ENCODE measurements at regions not wholly inside any gene's neighbourhood (a gene's known extent, or its start where the extent isn't known, plus 50 kb on each side); places are given as distances from the start of the nearest gene placed in this dataset.

DNA sequence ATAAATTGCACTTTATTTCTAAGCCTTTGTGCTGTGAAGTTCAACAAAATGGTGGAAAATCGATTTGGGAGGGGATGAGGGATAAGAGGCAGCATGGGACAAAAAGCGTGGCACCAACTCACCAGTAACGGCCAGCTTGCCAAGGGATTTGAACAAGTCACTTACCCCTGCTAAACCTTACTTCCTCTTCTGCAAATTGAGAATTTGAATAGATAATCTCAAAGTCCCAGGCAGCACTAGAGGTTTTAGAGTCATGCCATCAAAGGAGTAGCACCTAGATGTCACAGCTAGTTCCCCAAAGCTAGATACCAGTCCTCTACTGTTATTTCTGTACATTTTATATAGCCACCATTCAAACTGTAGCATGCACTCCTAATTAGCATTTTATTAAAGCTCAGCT is 83.7 kb upstream of the VRK2 start:
- no peaks in the 10 kb centered on the region for H3K27me3 ChIP-seq
- H3K27ac ChIP-seq = no peak overlapping the region
- no peaks in the 10 kb centered on the region for H3K9me3 ChIP-seq
- H3K4me3 ChIP-seq = no peak overlapping the region
- TF ChIP-seq, protein P1, sequence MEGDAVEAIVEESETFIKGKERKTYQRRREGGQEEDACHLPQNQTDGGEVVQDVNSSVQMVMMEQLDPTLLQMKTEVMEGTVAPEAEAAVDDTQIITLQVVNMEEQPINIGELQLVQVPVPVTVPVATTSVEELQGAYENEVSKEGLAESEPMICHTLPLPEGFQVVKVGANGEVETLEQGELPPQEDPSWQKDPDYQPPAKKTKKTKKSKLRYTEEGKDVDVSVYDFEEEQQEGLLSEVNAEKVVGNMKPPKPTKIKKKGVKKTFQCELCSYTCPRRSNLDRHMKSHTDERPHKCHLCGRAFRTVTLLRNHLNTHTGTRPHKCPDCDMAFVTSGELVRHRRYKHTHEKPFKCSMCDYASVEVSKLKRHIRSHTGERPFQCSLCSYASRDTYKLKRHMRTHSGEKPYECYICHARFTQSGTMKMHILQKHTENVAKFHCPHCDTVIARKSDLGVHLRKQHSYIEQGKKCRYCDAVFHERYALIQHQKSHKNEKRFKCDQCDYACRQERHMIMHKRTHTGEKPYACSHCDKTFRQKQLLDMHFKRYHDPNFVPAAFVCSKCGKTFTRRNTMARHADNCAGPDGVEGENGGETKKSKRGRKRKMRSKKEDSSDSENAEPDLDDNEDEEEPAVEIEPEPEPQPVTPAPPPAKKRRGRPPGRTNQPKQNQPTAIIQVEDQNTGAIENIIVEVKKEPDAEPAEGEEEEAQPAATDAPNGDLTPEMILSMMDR (IDR thresholded peaks at IDR 0.05) = no peak
- TF ChIP-seq POLR2A (IDR thresholded peaks at IDR 0.05) = no peak
- intact Hi-C loops (cut with DNase I) = no loop called here
- no peak for DNase-seq
- no peak for ATAC-seq
- no peaks in the 10 kb centered on the region for H3K4me1 ChIP-seq
- no peaks in the 10 kb centered on the region for H3K36me3 ChIP-seq (replicated peaks in 1 of 2; ENCODE audit: insufficient read depth in 1 of 2, low read depth in 2 of 2)
- WGBS, 2 donors = 70 to 76% methylated on average over 3 of the region's 3 CpGs

DNA sequence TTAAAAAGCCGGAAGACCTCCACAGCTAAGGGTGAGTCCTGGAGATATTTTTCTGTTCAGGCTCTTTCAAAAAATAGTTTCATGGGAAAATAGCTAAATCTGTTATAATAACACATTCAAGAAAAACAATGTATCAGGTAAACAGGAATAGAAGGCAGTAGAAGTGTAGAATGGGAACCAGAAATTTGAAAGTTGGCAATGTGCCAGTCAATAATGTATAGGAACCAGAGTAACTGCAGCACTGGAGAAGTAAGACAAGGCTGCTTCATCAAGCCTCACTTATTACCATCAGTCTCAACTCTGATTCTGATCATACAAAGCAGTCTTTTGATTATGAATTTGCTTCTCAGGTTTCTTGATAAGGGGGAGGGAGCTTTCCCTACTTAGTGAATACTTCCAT is 81.4 kb upstream of the VRK2 start:
- DNase-seq (no peak), ATAC-seq (no peak)
- no peak overlapping the region for H3K27ac ChIP-seq
- no peaks in the 10 kb centered on the region for H3K9me3 ChIP-seq
- 100% methylated on average over 1 of the region's 1 CpG for WGBS, 2 donors
- TF ChIP-seq, protein P1 (IDR thresholded peaks at IDR 0.05) = no peak
- no peak for TF ChIP-seq POLR2A (IDR thresholded peaks at IDR 0.05)
- H3K4me3 ChIP-seq = no peak overlapping the region
- intact Hi-C loops (cut with DNase I) = no loop called here
- no peaks in the 10 kb centered on the region for H3K4me1 ChIP-seq
- no peaks in the 10 kb centered on the region for H3K27me3 ChIP-seq
- H3K36me3 ChIP-seq (replicated peaks in 1 of 2; ENCODE audit: insufficient read depth in 1 of 2, low read depth in 2 of 2) = no peaks in the 10 kb centered on the region

DNA sequence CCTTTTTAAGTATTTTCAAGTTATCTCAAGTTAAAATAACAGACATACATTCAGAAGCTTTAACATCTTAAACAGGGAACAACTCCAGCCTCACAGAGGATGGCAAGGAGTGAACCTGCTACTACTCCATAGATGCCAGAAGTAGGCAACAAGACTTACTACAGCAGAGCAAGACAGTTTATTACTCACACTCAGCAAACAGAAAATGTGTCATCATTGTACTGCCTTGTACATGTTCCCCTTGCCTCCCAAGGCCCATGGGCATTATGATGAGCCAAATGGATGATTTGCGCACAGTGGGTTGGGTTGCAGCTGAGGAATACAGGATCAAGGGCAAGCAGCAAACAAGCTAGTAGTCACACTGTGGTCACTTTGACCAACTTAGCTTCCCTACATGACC is 80.6 kb upstream of the VRK2 start:
- H3K27me3 ChIP-seq = no peaks in the 10 kb centered on the region
- no peak overlapping the region for H3K27ac ChIP-seq
- DNase-seq = no peak
- no peak overlapping the region for H3K4me3 ChIP-seq
- TF ChIP-seq, protein P1 (IDR thresholded peaks at IDR 0.05) = no peak
- no peak for TF ChIP-seq POLR2A (IDR thresholded peaks at IDR 0.05)
- 94 to 100% methylated on average over 1 of the region's 1 CpG for WGBS, 2 donors
- ATAC-seq = no peak
- H3K9me3 ChIP-seq = no peaks in the 10 kb centered on the region
- H3K4me1 ChIP-seq = no peaks in the 10 kb centered on the region
- H3K36me3 ChIP-seq (replicated peaks in 1 of 2; ENCODE audit: insufficient read depth in 1 of 2, low read depth in 2 of 2) = no peaks in the 10 kb centered on the region
- intact Hi-C loops (cut with DNase I) = no loop called here

- no peaks in the 10 kb centered on the region for H3K36me3 ChIP-seq (replicated peaks in 1 of 2; ENCODE audit: insufficient read depth in 1 of 2, low read depth in 2 of 2)
- H3K4me3 ChIP-seq = no peak overlapping the region
- TF ChIP-seq POLR2A (IDR thresholded peaks at IDR 0.05) = no peak
- TF ChIP-seq, protein P1 (IDR thresholded peaks at IDR 0.05) = no peak
- 82 to 89% methylated on average over 2 of the region's 2 CpGs for WGBS, 2 donors
- no peaks in the 10 kb centered on the region for H3K27me3 ChIP-seq
- no peaks in the 10 kb centered on the region for H3K9me3 ChIP-seq
- DNase-seq = no peak
- intact Hi-C loops (cut with DNase I) = no loop called here
- ATAC-seq = no peak
- H3K27ac ChIP-seq = no peak overlapping the region
- no peaks in the 10 kb centered on the region for H3K4me1 ChIP-seq
Measured at GRCh38 chr2:57973621-57974186, 72.9 kb upstream of the VRK2 start.

DNA sequence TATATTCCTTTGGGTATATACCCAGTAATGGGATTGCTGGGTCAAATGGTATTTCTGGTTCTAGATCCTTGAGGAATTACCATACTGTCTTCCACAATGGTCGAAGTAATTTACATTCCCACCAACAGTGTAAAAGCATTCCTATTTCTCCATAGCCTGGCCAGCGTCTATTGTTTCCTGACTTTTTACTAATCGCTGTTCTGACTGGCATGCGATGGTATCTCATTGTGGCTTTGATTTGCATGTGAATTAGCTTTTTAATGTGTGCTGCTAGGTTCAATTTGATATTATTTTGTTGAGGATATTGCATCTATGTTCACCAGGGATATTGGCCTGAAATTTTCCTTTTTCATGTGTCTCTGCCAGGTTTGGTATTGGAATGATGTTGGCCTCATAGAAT is 67.4 kb upstream of the VRK2 start:
- ATAC-seq (no peak), DNase-seq (no peak)
- 84 to 88% methylated on average over 4 of the region's 4 CpGs for WGBS, 2 donors
- TF ChIP-seq, protein P1 (IDR thresholded peaks at IDR 0.05) = no peak
- TF ChIP-seq POLR2A (IDR thresholded peaks at IDR 0.05) = no peak
- H3K27ac ChIP-seq = no peak overlapping the region
- H3K4me1 ChIP-seq = no peaks in the 10 kb centered on the region
- H3K27me3 ChIP-seq = no peaks in the 10 kb centered on the region
- no peaks in the 10 kb centered on the region for H3K36me3 ChIP-seq (replicated peaks in 1 of 2; ENCODE audit: insufficient read depth in 1 of 2, low read depth in 2 of 2)
- intact Hi-C loops (cut with DNase I) = no loop called here
- no peak overlapping the region for H3K4me3 ChIP-seq
- no peaks in the 10 kb centered on the region for H3K9me3 ChIP-seq
